Osteoblast (primary cell): ENCODE measurements at regions not wholly inside any gene's neighbourhood (a gene's known extent, or its start where the extent isn't known, plus 50 kb on each side); places are given as distances from the start of the nearest gene placed in this dataset.

ENCODE experiments used
- DNase-seq: peaks from one replicate; pipeline ENCODE4 v3.0.0; 2011; ENCODE audit warnings: low spot score, mixed read lengths; ENCODE audit not compliant: insufficient read length; ENCODE audit errors: missing footprints
- H2AFZ ChIP-seq: 2 replicates; pipeline ENCODE4 v1.6.0; 2011; ENCODE audit warnings: mild to moderate bottlenecking, low read length
- H3K27ac ChIP-seq: 2 replicates; pipeline ENCODE4 v1.5.1; 2011; ENCODE audit warnings: mild to moderate bottlenecking, low read depth, low read length, moderate library complexity
- H3K27me3 ChIP-seq: 2 replicates; pipeline ENCODE4 v1.6.0; 2012; ENCODE audit warnings: mild to moderate bottlenecking, control low read depth, inconsistent platforms, low read length, moderate library complexity; ENCODE audit not compliant: insufficient read depth
- H3K36me3 ChIP-seq: 2 replicates; pipeline ENCODE4 v1.5.1; 2011; ENCODE audit warnings: mild to moderate bottlenecking, low read length, control low read depth, moderate library complexity; ENCODE audit not compliant: insufficient read depth
- H3K4me1 ChIP-seq: 2 replicates; pipeline ENCODE4 v1.5.1; 2011; ENCODE audit warnings: mild to moderate bottlenecking, low read length, control low read depth, moderate library complexity; ENCODE audit not compliant: insufficient read depth
- H3K4me2 ChIP-seq: 2 replicates; pipeline ENCODE4 v1.6.0; 2011; ENCODE audit warnings: mild to moderate bottlenecking, low read length; ENCODE audit not compliant: insufficient read depth
- H3K4me3 ChIP-seq: fragments of 200-600 bp; sonication (generic); 3 replicates; pipeline ENCODE4 v1.5.1; 2012; ENCODE audit warnings: mild to moderate bottlenecking, low read length, inconsistent platforms; ENCODE audit not compliant: insufficient read depth
- H3K79me2 ChIP-seq: 2 replicates; pipeline ENCODE4 v1.6.0; 2012; ENCODE audit warnings: mild to moderate bottlenecking, low read length, control low read depth, inconsistent platforms; ENCODE audit not compliant: insufficient read depth
- H3K9me3 ChIP-seq: 2 replicates; pipeline ENCODE4 v1.5.1; 2011; ENCODE audit warnings: low read depth, low read length, control low read depth
- H4K20me1 ChIP-seq: 2 replicates; pipeline ENCODE4 v1.6.0; 2012; ENCODE audit warnings: mild to moderate bottlenecking, low read length, control low read depth; ENCODE audit not compliant: insufficient read depth
- TF ChIP-seq, protein P1 (sequence below): IDR thresholded peaks from 2 replicates; pipeline ENCODE4 v1.5.1; 2011; ENCODE audit warnings: mild to moderate bottlenecking, low read depth, low read length, moderate library complexity; ENCODE audit errors: extremely low read depth

DNA sequence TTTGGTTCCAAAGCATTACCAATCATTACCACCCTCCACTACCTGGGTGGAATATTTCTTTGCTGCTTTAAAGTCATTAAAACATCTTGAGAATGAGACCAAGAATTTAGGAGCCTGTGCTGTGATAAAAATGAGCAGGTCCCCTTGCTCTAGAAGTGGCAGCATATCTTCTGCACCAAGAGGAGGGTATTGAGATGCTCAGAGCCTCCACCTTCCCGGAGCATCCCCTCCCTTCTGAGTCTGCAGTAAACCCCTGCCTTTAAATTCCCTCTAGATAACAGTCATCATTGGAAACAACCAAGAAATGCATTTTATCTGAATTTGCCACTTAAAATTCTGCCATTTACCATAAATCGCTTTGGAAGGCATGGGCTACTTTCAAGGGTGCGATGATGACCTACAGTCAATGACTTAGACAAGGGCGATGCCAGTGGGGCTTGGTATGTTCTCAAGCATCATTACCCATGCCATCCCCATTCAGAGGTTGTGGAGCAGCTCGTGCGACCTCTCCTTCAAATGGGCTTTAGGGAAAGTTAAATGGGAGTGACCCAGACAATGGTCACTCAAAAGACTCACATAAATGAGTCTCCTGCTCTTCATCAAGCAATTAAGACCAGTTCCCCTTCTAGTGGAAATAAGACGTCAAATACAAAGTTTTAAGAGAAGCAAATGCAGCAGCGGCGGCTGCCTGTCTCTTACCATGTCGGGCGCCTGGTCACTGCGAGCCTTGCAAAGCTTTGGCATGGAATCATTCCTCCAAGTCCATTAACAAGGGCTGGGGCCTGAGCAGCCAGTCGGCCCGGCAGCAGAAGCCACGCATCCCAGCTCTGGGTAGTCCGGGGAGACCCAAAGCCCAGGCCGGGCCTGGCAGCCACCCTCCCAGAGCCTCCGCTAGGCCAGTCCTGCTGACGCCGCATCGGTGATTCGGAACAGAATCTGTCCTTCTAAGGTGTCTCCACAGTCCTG lies 334.5 kb downstream of the TMEM121 start:
- H3K4me1 ChIP-seq = no peaks in the 10 kb centered on the region
- no peaks in the 10 kb centered on the region for H3K36me3 ChIP-seq
- H4K20me1 ChIP-seq = no peaks in the 10 kb centered on the region
- no peaks in the 10 kb centered on the region for H3K79me2 ChIP-seq
- peak; percentile 58 for DNase-seq
- no peak overlapping the region for H3K4me2 ChIP-seq
- H3K9me3 ChIP-seq = no peaks in the 10 kb centered on the region
- no peak overlapping the region for H3K4me3 ChIP-seq
- H3K27me3 ChIP-seq = no peaks in the 10 kb centered on the region
- no peak overlapping the region for H2AFZ ChIP-seq
- TF ChIP-seq, protein P1, sequence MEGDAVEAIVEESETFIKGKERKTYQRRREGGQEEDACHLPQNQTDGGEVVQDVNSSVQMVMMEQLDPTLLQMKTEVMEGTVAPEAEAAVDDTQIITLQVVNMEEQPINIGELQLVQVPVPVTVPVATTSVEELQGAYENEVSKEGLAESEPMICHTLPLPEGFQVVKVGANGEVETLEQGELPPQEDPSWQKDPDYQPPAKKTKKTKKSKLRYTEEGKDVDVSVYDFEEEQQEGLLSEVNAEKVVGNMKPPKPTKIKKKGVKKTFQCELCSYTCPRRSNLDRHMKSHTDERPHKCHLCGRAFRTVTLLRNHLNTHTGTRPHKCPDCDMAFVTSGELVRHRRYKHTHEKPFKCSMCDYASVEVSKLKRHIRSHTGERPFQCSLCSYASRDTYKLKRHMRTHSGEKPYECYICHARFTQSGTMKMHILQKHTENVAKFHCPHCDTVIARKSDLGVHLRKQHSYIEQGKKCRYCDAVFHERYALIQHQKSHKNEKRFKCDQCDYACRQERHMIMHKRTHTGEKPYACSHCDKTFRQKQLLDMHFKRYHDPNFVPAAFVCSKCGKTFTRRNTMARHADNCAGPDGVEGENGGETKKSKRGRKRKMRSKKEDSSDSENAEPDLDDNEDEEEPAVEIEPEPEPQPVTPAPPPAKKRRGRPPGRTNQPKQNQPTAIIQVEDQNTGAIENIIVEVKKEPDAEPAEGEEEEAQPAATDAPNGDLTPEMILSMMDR = no peak
- no peak overlapping the region for H3K27ac ChIP-seq

DNA sequence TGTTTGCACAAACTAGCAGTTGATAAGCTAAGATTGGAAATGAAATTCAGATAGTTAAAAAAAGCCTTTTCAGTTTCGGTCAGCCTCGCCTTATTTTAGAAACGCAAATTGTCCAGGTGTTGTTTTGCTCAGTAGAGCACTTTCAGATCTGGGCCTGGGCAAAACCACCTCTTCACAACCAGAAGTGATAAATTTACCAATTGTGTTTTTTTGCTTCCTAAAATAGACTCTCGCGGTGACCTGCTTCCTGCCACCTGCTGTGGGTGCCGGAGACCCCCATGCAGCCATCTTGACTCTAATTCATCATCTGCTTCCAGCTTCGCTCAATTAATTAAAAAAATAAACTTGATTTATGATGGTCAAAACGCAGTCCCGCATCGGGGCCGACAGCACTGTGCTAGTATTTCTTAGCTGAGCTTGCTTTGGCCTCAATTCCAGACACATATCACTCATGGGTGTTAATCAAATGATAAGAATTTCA lies 335.6 kb downstream of the TMEM121 start:
- Histone ChIP-seq H3K27me3 (no peaks in the 10 kb centered on the region), H3K4me1 (no peaks in the 10 kb centered on the region), H3K36me3 (no peaks in the 10 kb centered on the region), H3K4me3 (no peak overlapping the region), H4K20me1 (no peaks in the 10 kb centered on the region), H3K9me3 (no peaks in the 10 kb centered on the region), H3K27ac (no peak overlapping the region), H2AFZ (no peak overlapping the region), H3K4me2 (no peak overlapping the region), H3K79me2 (no peaks in the 10 kb centered on the region)
- no peak for DNase-seq
- TF ChIP-seq, protein P1 = no peak

DNA sequence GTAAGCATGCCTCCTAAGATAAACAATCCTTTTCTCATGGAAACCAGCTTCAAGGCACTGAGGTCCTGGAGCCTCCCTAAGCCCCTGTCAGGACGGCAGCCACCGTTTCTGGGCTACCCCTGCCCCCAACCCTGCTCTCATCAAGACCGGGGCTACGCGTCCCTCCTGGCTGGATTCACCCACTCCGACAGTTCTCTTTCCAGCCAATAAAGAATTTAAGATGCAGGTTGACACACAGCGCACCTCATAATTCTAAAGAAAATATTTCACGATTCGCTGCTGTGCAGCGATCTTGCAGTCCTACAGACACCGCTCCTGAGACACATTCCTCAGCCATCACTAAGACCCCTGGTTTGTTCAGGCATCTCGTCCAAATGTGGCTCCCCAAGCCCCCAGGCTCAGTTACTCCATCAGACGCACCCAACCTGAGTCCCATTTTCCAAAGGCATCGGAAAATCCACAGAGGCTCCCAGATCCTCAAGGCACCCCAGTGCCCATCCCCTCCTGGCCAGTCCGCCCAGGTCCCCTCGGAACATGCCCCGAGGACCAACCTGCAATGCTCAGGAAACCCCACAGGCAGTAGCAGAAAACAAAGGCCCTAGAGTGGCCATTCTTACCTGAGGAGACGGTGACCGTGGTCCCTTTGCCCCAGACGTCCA lies 336.3 kb downstream of the TMEM121 start:
- Histone ChIP-seq H4K20me1 (no peaks in the 10 kb centered on the region), H3K27ac (no peak overlapping the region), H3K27me3 (no peaks in the 10 kb centered on the region), H3K36me3 (no peaks in the 10 kb centered on the region), H3K4me2 (no peak overlapping the region), H3K4me1 (no peaks in the 10 kb centered on the region), H3K79me2 (no peaks in the 10 kb centered on the region), H2AFZ (no peak overlapping the region), H3K9me3 (no peaks in the 10 kb centered on the region), H3K4me3 (no peak overlapping the region)
- TF ChIP-seq, protein P1 = no peak
- DNase-seq = peak; percentile 73
